BLaER1 treated with 17β-estradiol and CSF1 and Interleukin-3, amounts not matched to agents 10 nM and 100 nM (cell line): ENCODE measurements at regions not wholly inside any gene's neighbourhood (a gene's known extent, or its start where the extent isn't known, plus 50 kb on each side); places are given as distances from the start of the nearest gene placed in this dataset.
A peak's percentile ranks its signal among the peaks of the same experiment; 100 is the strongest.

Experiments
- H3K27ac ChIP-seq, 11 experiments: shearing (Covaris generic); formaldehyde crosslinking; 2 replicates each; pipeline ENCODE4 v1.8.1; 2022
- H3K27me3 ChIP-seq, 11 experiments: shearing (Covaris generic); formaldehyde crosslinking; 2 replicates each; pipeline ENCODE4 v1.8.1; 2022
- H3K36me3 ChIP-seq, 11 experiments: shearing (Covaris generic); formaldehyde crosslinking; 2 replicates each; pipeline ENCODE4 v1.8.1; 2022
- H3K4me1 ChIP-seq, 10 experiments: shearing (Covaris generic); formaldehyde crosslinking; 2 replicates each; pipeline ENCODE4 v1.8.1; 2022
- H3K4me2 ChIP-seq, 11 experiments: shearing (Covaris generic); formaldehyde crosslinking; 2 replicates each; pipeline ENCODE4 v1.8.1; 2022
- H3K4me3 ChIP-seq, 10 experiments: shearing (Covaris generic); formaldehyde crosslinking; 2 replicates each; pipeline ENCODE4 v1.8.1; 2022
- H3K9ac ChIP-seq, 11 experiments: shearing (Covaris generic); formaldehyde crosslinking; 2 replicates each; pipeline ENCODE4 v1.8.1; 2022
- H3K9me3 ChIP-seq, 11 experiments: shearing (Covaris generic); formaldehyde crosslinking; replicated peaks in 1 of 11; 2 replicates each; pipeline ENCODE4 v1.8.1; 2022
- H4K20me1 ChIP-seq, 11 experiments: shearing (Covaris generic); formaldehyde crosslinking; 2 replicates each; pipeline ENCODE4 v1.8.1; 2022
- Cebpa-rat ChIP-seq, 11 experiments: shearing (Covaris generic); IDR thresholded peaks; 2 replicates each; pipeline ENCODE4 v1.8.1; 2022

GRCh38 chr2:9145752-9146430 is 60.7 kb upstream of the ASAP2 start:
- Histone ChIP-seq H3K4me3 (no peak overlapping the region), H3K4me2 (peak overlapping the region in 7 of 11 experiments; percentile 7 to 82 (median 44); a peak in 9 of 22 replicates), H3K36me3 (no peaks in the 10 kb centered on the region), H3K4me1 (peaks cover 26 to 96% (median 75%) of the 10 kb centered on the region in 10 experiments), H3K27ac (no peak overlapping the region), H4K20me1 (no peaks in the 10 kb centered on the region), H3K27me3 (no peaks in the 10 kb centered on the region), H3K9me3 (no peaks in the 10 kb centered on the region), H3K9ac (no peak overlapping the region)
- TF ChIP-seq Cebpa-rat (IDR thresholded peaks at IDR 0.05) = no peak

- no peak overlapping the region for H3K27ac ChIP-seq
- H3K4me1 ChIP-seq = peaks cover 31 to 96% (median 77%) of the 10 kb centered on the region in 10 experiments
These were observed 61.4 kb upstream of the ASAP2 start for GRCh38 chr2:9145109-9145751.

GRCh38 chr2:9144617-9145016 is 62.0 kb upstream of the ASAP2 start:
- H3K4me3 ChIP-seq = no peak overlapping the region
- H3K4me2 ChIP-seq = peak overlapping the region; percentile 26 to 94 (median 81); a peak in 21 of 22 replicates

More at GRCh38 chr2:9145109-9145751, 61.4 kb upstream of the ASAP2 start:
- peak overlapping the region; percentile 23 to 94 (median 80); a peak in 18 of 22 replicates for H3K4me2 ChIP-seq
- H3K9me3 ChIP-seq = no peaks in the 10 kb centered on the region
- no peaks in the 10 kb centered on the region for H3K27me3 ChIP-seq
- no peaks in the 10 kb centered on the region for H3K36me3 ChIP-seq
- H4K20me1 ChIP-seq = no peaks in the 10 kb centered on the region
- no peak for TF ChIP-seq Cebpa-rat (IDR thresholded peaks at IDR 0.05)
- H3K9ac ChIP-seq = no peak overlapping the region
- no peak overlapping the region for H3K4me3 ChIP-seq

GRCh38 chr2:9144046-9144445 is 62.6 kb upstream of the ASAP2 start:
- Histone ChIP-seq H3K4me1 (peaks cover 35 to 96% (median 81%) of the 10 kb centered on the region in 10 experiments), H3K36me3 (no peaks in the 10 kb centered on the region), H3K4me2 (peak overlapping the region; percentile 26 to 94 (median 81); a peak in 21 of 22 replicates), H3K9ac (no peak overlapping the region), H3K9me3 (no peaks in the 10 kb centered on the region), H3K27me3 (no peaks in the 10 kb centered on the region), H3K4me3 (no peak overlapping the region), H4K20me1 (no peaks in the 10 kb centered on the region), H3K27ac (peak overlapping the region in 4 of 11 experiments; percentile 19 to 74 (median 42); a peak in 6 of 22 replicates)
- TF ChIP-seq Cebpa-rat (IDR thresholded peaks at IDR 0.05) = no peak

More at GRCh38 chr2:9144617-9145016, 62.0 kb upstream of the ASAP2 start:
- Histone ChIP-seq H3K36me3 (no peaks in the 10 kb centered on the region), H3K27ac (peak overlapping the region in 3 of 11 experiments; percentile 19 to 40 (median 23); a peak in 3 of 22 replicates), H3K4me1 (peaks cover 35 to 96% (median 78%) of the 10 kb centered on the region in 10 experiments), H4K20me1 (no peaks in the 10 kb centered on the region), H3K9me3 (no peaks in the 10 kb centered on the region), H3K9ac (no peak overlapping the region), H3K27me3 (no peaks in the 10 kb centered on the region)
- TF ChIP-seq Cebpa-rat (IDR thresholded peaks at IDR 0.05) = no peak

GRCh38 chr2:9143264-9143815 is 63.3 kb upstream of the ASAP2 start:
- Histone ChIP-seq H3K4me1 (peaks cover 35 to 99% (median 88%) of the 10 kb centered on the region in 10 experiments), H3K36me3 (no peaks in the 10 kb centered on the region), H3K27ac (peak overlapping the region in 7 of 11 experiments; percentile 13 to 74 (median 61); a peak in 11 of 22 replicates), H4K20me1 (no peaks in the 10 kb centered on the region), H3K9me3 (no peaks in the 10 kb centered on the region), H3K4me2 (peak overlapping the region; percentile 67 to 94 (median 81)), H3K27me3 (no peaks in the 10 kb centered on the region), H3K4me3 (peak overlapping the region in 5 of 10 experiments; percentile 20 to 37 (median 29); a peak in 6 of 20 replicates), H3K9ac (peak overlapping the region in 10 of 11 experiments; percentile 0 to 52 (median 47); a peak in 14 of 22 replicates)
- TF ChIP-seq Cebpa-rat (IDR thresholded peaks at IDR 0.05) = no peak

GRCh38 chr2:9142551-9143263 is 63.9 kb upstream of the ASAP2 start:
- peak overlapping the region in 8 of 11 experiments; percentile 40 to 74 (median 56); a peak in 15 of 22 replicates for H3K27ac ChIP-seq
- peak overlapping the region; percentile 67 to 94 (median 81) for H3K4me2 ChIP-seq
- H3K27me3 ChIP-seq = no peaks in the 10 kb centered on the region
- no peaks in the 10 kb centered on the region for H3K9me3 ChIP-seq
- no peak for TF ChIP-seq Cebpa-rat (IDR thresholded peaks at IDR 0.05)
- H3K9ac ChIP-seq = peak overlapping the region; percentile 0 to 73 (median 53); a peak in 17 of 22 replicates
- peaks cover 39 to 99% (median 89%) of the 10 kb centered on the region in 10 experiments for H3K4me1 ChIP-seq
- H3K36me3 ChIP-seq = no peaks in the 10 kb centered on the region
- H4K20me1 ChIP-seq = no peaks in the 10 kb centered on the region
- H3K4me3 ChIP-seq = peak overlapping the region in 6 of 10 experiments; percentile 20 to 37 (median 27); a peak in 6 of 20 replicates

- peak overlapping the region in 8 of 11 experiments; percentile 50 to 73 (median 58); a peak in 14 of 22 replicates for H3K9ac ChIP-seq
- H3K4me1 ChIP-seq = peaks cover 47 to 99% (median 90%) of the 10 kb centered on the region in 10 experiments
- peak overlapping the region in 8 of 11 experiments; percentile 40 to 69 (median 55); a peak in 12 of 22 replicates for H3K27ac ChIP-seq
- no peaks in the 10 kb centered on the region for H4K20me1 ChIP-seq
- H3K9me3 ChIP-seq = no peaks in the 10 kb centered on the region
- H3K36me3 ChIP-seq = no peaks in the 10 kb centered on the region
- H3K4me3 ChIP-seq = peak overlapping the region in 1 of 10 experiments; percentile 20; a peak in 1 of 20 replicates
- peak overlapping the region in 9 of 11 experiments; percentile 67 to 86 (median 78); a peak in 18 of 22 replicates for H3K4me2 ChIP-seq
- H3K27me3 ChIP-seq = no peaks in the 10 kb centered on the region
- no peak for TF ChIP-seq Cebpa-rat (IDR thresholded peaks at IDR 0.05)
These were observed 64.7 kb upstream of the ASAP2 start for GRCh38 chr2:9141706-9142460.
